Mucosa of stomach (tissue), 1 donor: ENCODE measurements at regions not wholly inside any gene's neighbourhood (a gene's known extent, or its start where the extent isn't known, plus 50 kb on each side); places are given as distances from the start of the nearest gene placed in this dataset.
"Not testable (repeated sequence)": the region's sequence is repeated elsewhere in the genome, so short reads cannot be mapped to it uniquely, and the experiment has no call there.

ENCODE experiments used
- H3K27me3 ChIP-seq: one replicate; pipeline ENCODE4 v1.7.0; 2013; ENCODE audit warnings: mild to moderate bottlenecking, low read length; ENCODE audit not compliant: control insufficient read depth, insufficient read depth
- H3K36me3 ChIP-seq: one replicate; pipeline ENCODE4 v1.7.0; 2013; ENCODE audit warnings: low read length; ENCODE audit not compliant: control insufficient read depth, insufficient read depth
- H3K4me1 ChIP-seq: one replicate; pipeline ENCODE4 v1.7.0; 2013; ENCODE audit warnings: mild to moderate bottlenecking, low read length; ENCODE audit not compliant: control insufficient read depth, insufficient read depth
- H3K4me3 ChIP-seq: one replicate; pipeline ENCODE4 v1.7.0; 2013; ENCODE audit warnings: low read length
- H3K9ac ChIP-seq: one replicate; pipeline ENCODE4 v1.7.0; 2013; ENCODE audit warnings: mild to moderate bottlenecking, low read length, moderate library complexity
- H3K9me3 ChIP-seq: one replicate; pipeline ENCODE4 v1.7.0; 2013; ENCODE audit warnings: mild to moderate bottlenecking, low read length, moderate library complexity; ENCODE audit not compliant: control insufficient read depth
- donor health status: Pancreatic carcinoma.

DNA sequence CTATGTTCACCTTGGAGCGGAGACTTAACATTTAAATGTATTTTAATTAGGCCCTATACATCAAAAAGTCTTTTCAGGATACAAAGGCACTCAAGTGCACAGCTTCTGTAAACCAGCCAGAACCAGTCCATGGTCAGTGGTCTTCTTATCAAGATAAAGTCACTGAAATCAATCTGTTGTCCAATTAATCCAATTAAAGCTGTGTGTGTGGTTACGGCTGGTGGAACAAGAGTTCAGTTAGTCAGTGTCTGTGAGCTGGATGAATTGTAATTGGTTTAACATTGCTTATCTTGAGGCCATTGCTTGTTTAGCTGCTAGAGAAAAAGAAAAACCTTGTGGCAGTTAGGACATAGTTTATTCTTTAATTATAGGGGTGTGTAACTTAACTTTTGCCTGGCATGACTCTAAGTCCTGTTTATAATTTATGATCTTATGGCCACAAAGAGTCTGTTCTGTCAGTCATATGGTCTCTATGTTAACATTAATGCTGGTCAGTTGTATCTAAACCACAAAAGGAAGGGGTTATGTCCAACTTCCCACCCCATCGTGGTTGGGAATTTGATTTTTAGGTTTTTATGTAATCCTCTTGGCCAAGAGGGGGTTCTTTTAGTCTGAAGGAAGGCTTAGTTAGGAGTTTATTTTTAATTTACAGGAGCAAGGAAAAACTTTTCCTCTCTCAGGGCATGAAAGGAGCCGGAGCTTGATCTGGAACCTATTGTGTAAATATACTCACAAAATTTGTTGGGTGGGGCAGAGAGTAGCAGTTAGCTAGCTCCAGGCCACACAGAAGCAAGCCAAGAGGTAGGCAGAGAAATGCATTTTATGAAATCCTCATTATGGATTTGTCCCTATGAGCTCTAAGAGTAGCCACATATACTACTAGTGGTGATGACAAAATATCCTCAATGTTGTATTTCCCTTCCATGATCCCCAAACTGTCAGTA is 665.7 kb upstream of the ACTRT1 start:
- Histone ChIP-seq H3K4me3 (no peak overlapping the region), H3K9ac (no peak overlapping the region), H3K4me1 (no peaks in the 10 kb centered on the region), H3K36me3 (no peaks in the 10 kb centered on the region), H3K9me3 (no peaks in the 10 kb centered on the region), H3K27me3 (no peaks in the 10 kb centered on the region)

DNA sequence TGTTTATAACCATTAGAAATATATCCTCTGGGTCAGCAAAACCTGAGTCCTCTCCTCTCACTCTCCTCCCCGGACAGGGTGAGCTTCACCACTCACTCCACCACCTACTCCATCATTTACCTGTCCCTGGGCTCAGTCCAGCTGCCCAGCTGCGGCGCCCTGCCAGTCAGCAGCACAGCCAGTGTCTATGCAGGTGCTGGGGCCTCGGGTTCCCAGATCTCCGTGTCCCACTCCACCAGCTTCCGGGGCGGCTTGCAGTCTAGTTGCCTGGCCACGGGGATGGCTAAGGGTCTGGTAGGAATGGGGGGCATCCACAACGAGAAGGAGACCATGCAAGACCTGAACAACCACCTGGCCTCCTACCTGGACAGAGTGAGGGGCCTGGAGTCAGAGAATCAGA is 662.2 kb upstream of the ACTRT1 start:
- H3K4me3 ChIP-seq: no peak overlapping the region
- no peaks in the 10 kb centered on the region for H3K36me3 ChIP-seq
- H3K4me1 ChIP-seq: no peaks in the 10 kb centered on the region
- H3K9me3 ChIP-seq: no peaks in the 10 kb centered on the region
- H3K9ac ChIP-seq: no peak overlapping the region
- H3K27me3 ChIP-seq: no peaks in the 10 kb centered on the region

DNA sequence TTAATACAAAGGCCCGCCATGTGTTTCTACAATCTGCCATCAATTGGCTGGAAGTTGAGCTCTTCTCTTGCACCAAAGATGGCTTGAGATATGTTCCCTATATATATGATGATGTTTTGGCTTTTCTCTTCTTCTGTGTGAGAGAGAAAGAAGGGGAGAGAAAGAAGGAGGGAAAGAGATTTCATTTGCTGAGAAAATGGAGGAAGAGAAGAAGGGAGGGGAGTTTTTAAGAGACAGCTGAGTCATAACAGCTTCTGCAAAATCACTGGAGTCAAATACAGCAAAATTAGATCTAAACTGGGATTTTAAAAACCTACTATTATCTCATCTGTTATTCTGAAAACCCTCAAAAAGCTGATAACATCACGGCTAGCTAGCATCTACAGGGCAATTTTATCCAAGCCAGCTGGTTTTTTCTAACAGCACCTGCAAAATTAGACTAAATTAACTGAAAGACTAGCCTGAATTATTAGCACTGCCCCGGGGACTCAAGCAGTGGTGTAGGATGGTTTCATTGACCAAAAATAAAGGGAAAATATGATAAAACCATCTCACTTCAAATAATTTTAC is 647.6 kb upstream of the ACTRT1 start:
- H3K27me3 ChIP-seq: no peaks in the 10 kb centered on the region
- H3K4me3 ChIP-seq: no peak overlapping the region
- H3K9me3 ChIP-seq: no peaks in the 10 kb centered on the region

DNA sequence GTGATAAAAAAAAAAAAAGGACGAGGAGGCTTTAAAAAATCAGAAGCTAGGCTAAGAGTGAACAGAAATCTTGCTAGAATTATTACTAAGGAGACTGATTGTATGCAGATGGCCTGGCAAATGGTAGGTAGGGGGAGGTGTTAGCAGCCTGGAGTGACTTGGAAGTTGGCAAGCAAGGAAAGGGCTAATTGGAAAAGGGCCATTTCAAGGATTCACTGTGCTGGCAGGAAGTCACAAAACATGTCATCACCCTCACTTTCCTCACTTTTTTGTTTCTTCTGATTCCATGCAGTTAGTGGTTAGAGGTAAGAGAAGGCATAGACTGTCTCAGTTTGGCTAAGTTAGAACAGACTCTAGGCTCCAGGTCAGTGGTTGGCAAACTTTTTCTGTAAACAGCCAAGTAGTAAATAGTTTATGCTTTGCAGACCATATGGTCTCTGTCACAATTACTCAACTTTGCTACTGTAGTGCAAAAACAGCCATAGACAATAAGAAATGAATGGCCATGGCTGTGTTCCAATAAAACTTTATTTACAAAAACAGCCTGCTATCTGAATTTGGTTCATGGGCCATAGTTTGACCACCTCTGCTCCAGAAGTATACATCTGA is 646.5 kb upstream of the ACTRT1 start:
- Histone ChIP-seq H3K4me1 (no peaks in the 10 kb centered on the region), H3K9ac (no peak overlapping the region), H3K4me3 (no peak overlapping the region), H3K36me3 (no peaks in the 10 kb centered on the region), H3K27me3 (no peaks in the 10 kb centered on the region), H3K9me3 (no peaks in the 10 kb centered on the region)

More for the DNA sequence above, 647.6 kb upstream of the ACTRT1 start:
- no peak overlapping the region for H3K9ac ChIP-seq
- H3K4me1 ChIP-seq: no peaks in the 10 kb centered on the region
- H3K36me3 ChIP-seq: no peaks in the 10 kb centered on the region

DNA sequence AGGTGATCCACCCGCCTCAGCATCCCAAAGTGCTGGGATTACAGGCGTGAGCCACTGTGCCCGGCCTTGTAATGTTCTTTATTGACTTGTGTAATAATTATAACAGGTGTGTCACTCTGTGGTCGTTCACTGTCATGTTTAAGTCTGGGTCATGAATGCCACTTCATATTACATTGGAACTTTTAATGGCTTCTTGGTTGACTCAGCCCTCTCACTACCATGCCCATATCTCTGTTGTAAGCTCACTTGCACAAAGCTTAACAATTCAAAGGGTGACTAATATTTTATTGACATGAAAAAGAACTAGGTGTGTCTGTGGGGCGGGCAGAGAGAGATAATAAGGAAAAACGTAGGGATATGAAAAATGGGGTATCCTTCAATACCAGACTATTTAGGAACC is 639.7 kb upstream of the ACTRT1 start:
- Histone ChIP-seq H3K36me3 (no peaks in the 10 kb centered on the region), H3K4me1 (no peaks in the 10 kb centered on the region), H3K4me3 (no peak overlapping the region), H3K9ac (no peak overlapping the region), H3K27me3 (no peaks in the 10 kb centered on the region), H3K9me3 (no peaks in the 10 kb centered on the region)

DNA sequence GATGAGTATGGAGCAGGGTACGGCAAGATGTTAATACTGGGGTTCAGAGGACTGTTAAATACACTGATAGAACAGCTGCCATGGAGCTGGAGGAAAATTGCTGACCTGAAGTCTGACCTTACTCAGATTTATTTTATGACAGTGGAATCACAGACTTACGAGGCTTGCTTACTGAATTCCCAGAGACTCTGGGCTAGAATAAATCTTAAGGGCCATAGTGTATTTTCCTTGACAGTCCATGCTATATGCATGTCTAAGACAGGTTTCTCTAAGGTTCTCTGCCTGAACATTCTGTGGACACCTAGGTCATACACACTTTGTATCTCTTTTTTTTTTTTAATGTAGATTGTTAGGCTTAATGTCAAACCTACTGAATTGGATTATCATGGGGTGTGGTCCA is 633.2 kb upstream of the ACTRT1 start:
- Histone ChIP-seq H3K4me3 (no peak overlapping the region), H3K36me3 (no peaks in the 10 kb centered on the region), H3K9me3 (no peaks in the 10 kb centered on the region), H3K9ac (no peak overlapping the region), H3K27me3 (no peaks in the 10 kb centered on the region), H3K4me1 (no peaks in the 10 kb centered on the region)

DNA sequence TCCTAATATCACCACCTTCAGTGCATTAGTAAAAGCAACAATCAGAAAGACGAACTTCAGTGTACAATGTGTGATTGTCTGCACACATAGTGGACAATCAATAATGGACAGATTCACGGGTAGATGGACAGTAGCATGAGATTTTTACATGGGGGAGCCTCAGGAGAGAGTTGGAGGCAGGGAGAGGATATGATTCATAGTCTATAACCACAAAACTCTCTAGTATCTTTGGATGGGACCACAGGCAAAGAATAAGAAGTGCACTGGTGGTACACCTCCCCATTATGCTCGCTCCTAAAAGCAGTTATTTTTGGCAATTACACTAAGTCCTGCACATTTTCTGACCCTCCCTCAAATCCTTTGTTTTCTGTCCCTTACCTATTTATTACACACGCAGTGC is 624.4 kb upstream of the ACTRT1 start:
- no peaks in the 10 kb centered on the region for H3K9me3 ChIP-seq
- no peaks in the 10 kb centered on the region for H3K27me3 ChIP-seq
- H3K4me1 ChIP-seq: no peaks in the 10 kb centered on the region

DNA sequence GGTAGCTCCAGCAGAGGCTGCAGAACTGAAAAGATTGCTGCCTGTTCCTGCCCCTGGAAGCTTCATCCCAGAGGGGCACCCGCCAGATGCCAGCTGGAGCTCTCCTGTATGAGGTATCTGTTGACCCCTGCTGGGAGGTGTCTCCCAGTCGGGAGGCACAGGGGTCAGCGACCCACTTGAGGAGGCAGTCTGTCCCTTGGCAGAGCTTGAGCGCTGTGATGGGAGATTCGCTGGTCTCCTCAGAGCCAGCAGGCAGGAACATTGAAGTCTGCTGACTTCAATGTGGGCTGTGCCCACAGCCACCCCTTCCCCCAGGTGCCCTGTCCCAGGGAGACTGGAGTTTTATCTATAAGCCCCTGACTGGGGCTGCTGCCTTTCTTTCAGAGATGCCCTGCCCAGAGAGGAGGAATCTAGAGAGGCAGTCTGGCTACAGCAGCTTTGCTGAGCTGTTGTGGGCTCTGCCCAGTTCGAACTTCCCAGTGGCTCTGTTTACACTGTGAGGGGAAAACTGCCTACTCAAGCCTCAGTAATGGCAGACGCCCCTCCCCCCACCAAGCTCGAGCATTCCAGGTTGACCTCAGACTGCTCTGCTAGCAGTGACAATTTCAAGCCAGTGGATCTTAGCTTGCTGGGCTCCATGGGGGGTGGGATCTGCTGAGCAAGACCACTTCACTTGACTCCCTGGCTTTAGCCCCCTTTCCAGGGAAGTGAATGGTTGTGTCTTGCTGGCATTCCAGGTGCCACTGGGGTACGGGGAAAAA is 622.3 kb upstream of the ACTRT1 start:
- not testable (repeated sequence) for H3K27me3 ChIP-seq, H3K9me3 ChIP-seq, H3K4me1 ChIP-seq, H3K9ac ChIP-seq, H3K4me3 ChIP-seq, H3K36me3 ChIP-seq

More for the DNA sequence above, 624.4 kb upstream of the ACTRT1 start:
- Histone ChIP-seq H3K4me3 (no peak overlapping the region), H3K9ac (no peak overlapping the region), H3K36me3 (no peaks in the 10 kb centered on the region)

DNA sequence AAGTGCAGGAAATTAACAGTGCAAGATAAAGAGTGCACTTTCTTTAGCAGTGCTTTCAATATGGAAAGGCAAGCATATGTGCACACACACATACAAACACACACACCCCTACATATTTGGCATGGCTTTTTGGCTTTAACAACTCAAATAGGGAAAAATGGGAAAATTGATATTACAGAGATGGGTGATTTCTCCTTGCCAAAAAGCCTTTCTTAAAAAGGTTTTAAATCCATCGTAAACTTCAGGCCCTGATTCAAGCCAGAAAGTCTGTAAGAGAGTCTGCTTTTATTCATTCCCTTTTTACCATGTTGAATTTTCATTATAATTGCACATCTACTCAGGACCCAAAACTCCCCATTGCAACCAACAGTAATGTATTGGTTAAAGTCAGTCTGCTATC is 612.0 kb upstream of the ACTRT1 start:
- Histone ChIP-seq H3K9me3 (no peaks in the 10 kb centered on the region), H3K36me3 (no peaks in the 10 kb centered on the region), H3K4me3 (no peak overlapping the region), H3K27me3 (no peaks in the 10 kb centered on the region), H3K9ac (no peak overlapping the region), H3K4me1 (no peaks in the 10 kb centered on the region)

DNA sequence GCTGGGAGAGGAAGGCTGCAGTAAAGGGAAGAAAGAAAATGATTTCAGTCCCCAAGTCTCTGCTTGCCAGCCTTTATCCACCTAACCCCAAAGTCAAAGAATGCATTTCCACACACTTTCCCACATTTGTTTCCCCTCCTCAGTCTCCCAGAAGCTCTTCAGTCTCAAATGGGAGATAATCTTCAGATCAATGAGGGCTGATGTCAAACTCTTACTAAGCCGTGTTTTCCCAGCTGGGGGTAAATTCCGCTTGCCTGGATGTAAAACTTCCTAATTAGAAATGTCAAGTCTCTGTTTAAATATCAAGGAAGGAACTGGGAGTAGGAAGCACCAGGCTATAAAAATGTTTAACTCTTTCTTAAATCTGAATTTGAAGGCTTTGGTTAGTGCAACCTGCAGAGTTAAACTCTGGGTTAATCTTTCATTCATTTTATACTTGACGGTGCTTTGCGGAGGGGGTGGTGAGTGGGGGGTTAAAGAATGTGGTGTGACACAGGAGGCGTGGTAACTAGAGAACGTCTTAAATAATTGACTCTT is 601.4 kb upstream of the ACTRT1 start:
- Histone ChIP-seq H3K9me3 (no peaks in the 10 kb centered on the region), H3K9ac (no peak overlapping the region), H3K27me3 (no peaks in the 10 kb centered on the region), H3K4me3 (no peak overlapping the region), H3K4me1 (no peaks in the 10 kb centered on the region), H3K36me3 (no peaks in the 10 kb centered on the region)

DNA sequence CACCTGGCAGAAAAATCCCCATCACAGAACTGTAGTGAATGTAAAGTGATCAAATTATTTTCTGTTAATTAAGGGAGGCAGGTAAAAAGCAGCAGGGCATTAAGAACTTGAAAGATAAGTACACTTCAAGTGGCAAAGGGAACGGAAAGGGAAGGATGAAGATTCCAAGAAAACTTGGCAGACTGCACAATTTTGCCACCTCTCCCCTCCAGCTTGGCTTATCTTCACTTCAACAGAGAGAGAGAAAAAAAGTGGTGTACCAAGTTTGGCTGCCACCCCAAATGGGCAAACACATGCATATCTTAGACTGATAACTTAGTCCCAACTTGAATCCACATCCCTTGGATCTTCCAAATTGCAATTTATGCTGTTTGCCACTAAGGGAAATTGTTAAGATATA is 598.1 kb upstream of the ACTRT1 start:
- H3K4me3 ChIP-seq: no peak overlapping the region
- no peaks in the 10 kb centered on the region for H3K27me3 ChIP-seq
- no peaks in the 10 kb centered on the region for H3K4me1 ChIP-seq
- no peaks in the 10 kb centered on the region for H3K9me3 ChIP-seq
- no peak overlapping the region for H3K9ac ChIP-seq
- H3K36me3 ChIP-seq: no peaks in the 10 kb centered on the region
